ENCODE measurements at regions not wholly inside any gene's neighbourhood (a gene's known extent, or its start where the extent isn't known, plus 50 kb on each side); places are given as distances from the start of the nearest gene placed in this dataset.

GRCh38 chr5:128684961-128685360 lies 146.9 kb upstream of the FBN2 start:
- no peak overlapping the region for H2AFZ ChIP-seq (ENCODE audit: low read depth, low read length)
- H3K4me3 ChIP-seq (ENCODE audit: insufficient read depth, low read depth, low read length): no peak overlapping the region
- Mint-ChIP-seq H3K9me3 (ENCODE audit: unreplicated experiment) (no peaks in the 10 kb centered on the region), H3K36me3 (ENCODE audit: low read depth, unreplicated experiment) (no peaks in the 10 kb centered on the region), H3K27ac (ENCODE audit: unreplicated experiment) (no peak overlapping the region), H3K4me3 (ENCODE audit: unreplicated experiment) (no peak overlapping the region), H3K27me3 (ENCODE audit: low read depth, unreplicated experiment) (no peaks in the 10 kb centered on the region), H3K4me1 (ENCODE audit: low read depth, unreplicated experiment) (peaks cover 9% of the 10 kb centered on the region)
- no peak overlapping the region for H3K9ac ChIP-seq (ENCODE audit: low read length)
- H3K27ac ChIP-seq (ENCODE audit: low read depth, low read length): no peak overlapping the region
- no peaks in the 10 kb centered on the region for H3K79me2 ChIP-seq (ENCODE audit: insufficient read depth, low read length)
- no peaks in the 10 kb centered on the region for H4K20me1 ChIP-seq (ENCODE audit: insufficient read depth, low read length)
- H3K27me3 ChIP-seq (ENCODE audit: insufficient read depth, low read length): no peaks in the 10 kb centered on the region
- FAIRE-seq (no peak), DNase-seq (ENCODE audit: low read depth) (peak; percentile 61)
- no peak overlapping the region for H3K4me2 ChIP-seq (ENCODE audit: low read length)
- TF ChIP-seq EZH2 (IDR thresholded peaks at IDR 0.05; ENCODE audit: insufficient read depth, low read length) (no peak), CTCF (IDR thresholded peaks at IDR 0.05; ENCODE audit: insufficient read depth, low read depth, low read length) (no peak)
- H3K9me3 ChIP-seq (ENCODE audit: insufficient read depth, low read depth, low read length): no peaks in the 10 kb centered on the region
- H3K36me3 ChIP-seq (ENCODE audit: insufficient read depth, low read length): no peaks in the 10 kb centered on the region
- peaks cover 10% of the 10 kb centered on the region for H3K4me1 ChIP-seq (ENCODE audit: insufficient read depth, low read length)

DNA sequence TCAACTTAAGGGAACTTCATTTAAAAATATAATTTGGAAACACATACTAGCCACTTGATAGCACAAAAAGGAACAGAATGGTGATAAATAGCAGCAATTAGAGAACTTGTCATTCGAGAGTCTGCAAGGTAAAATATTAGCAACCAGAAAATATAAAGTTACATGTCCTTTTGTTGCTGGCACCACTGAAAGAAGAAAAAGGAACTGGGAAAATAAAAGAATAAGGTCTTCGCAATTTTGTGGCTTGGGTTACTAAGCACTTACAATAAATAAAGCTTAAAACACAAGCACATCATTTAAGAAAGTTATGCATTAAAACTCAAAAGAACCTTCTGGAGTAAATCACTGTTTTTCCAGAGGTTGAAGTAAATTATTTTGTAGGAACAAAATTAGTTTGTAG lies 149.9 kb upstream of the FBN2 start:
- no peak overlapping the region for H3K4me2 ChIP-seq (ENCODE audit: low read length)
- DNase-seq (ENCODE audit: low read depth) (no peak), FAIRE-seq (no peak)
- TF ChIP-seq EZH2 (IDR thresholded peaks at IDR 0.05; ENCODE audit: insufficient read depth, low read length): no peak
- TF ChIP-seq CTCF (IDR thresholded peaks at IDR 0.05; ENCODE audit: insufficient read depth, low read depth, low read length): no peak
- H3K27ac ChIP-seq (ENCODE audit: low read depth, low read length): no peak overlapping the region
- Mint-ChIP-seq H3K9me3 (ENCODE audit: unreplicated experiment) (no peaks in the 10 kb centered on the region), H3K4me3 (ENCODE audit: unreplicated experiment) (no peak overlapping the region), H3K27me3 (ENCODE audit: low read depth, unreplicated experiment) (no peaks in the 10 kb centered on the region), H3K36me3 (ENCODE audit: low read depth, unreplicated experiment) (no peaks in the 10 kb centered on the region), H3K4me1 (ENCODE audit: low read depth, unreplicated experiment) (no peaks in the 10 kb centered on the region), H3K27ac (ENCODE audit: unreplicated experiment) (no peak overlapping the region)
- H3K4me1 ChIP-seq (ENCODE audit: insufficient read depth, low read length): peaks cover 6% of the 10 kb centered on the region
- H4K20me1 ChIP-seq (ENCODE audit: insufficient read depth, low read length): no peaks in the 10 kb centered on the region
- no peak overlapping the region for H2AFZ ChIP-seq (ENCODE audit: low read depth, low read length)
- no peaks in the 10 kb centered on the region for H3K27me3 ChIP-seq (ENCODE audit: insufficient read depth, low read length)
- no peak overlapping the region for H3K4me3 ChIP-seq (ENCODE audit: insufficient read depth, low read depth, low read length)
- H3K9ac ChIP-seq (ENCODE audit: low read length): no peak overlapping the region
- H3K36me3 ChIP-seq (ENCODE audit: insufficient read depth, low read length): no peaks in the 10 kb centered on the region
- H3K79me2 ChIP-seq (ENCODE audit: insufficient read depth, low read length): no peaks in the 10 kb centered on the region
- H3K9me3 ChIP-seq (ENCODE audit: insufficient read depth, low read depth, low read length): no peaks in the 10 kb centered on the region

DNA sequence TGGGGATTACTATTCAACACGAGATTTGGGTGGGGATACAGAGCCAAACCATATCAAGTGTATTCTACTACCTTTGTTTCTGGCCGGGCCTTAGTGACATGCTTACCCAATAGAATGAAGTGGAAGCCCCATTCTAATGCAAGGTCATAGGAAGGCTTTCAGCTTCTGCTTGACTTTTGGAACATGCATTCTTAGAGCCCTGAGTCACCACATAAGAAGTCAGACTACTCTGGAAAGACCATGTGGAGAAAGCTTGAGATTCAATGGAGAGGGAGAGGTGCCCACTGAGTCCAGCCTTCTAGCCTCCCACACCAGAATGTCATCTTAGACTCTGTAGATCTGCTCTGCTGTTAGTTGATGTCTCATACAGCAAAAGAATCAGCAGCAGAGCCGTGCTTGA lies 155.7 kb upstream of the FBN2 start:
- Histone ChIP-seq H3K4me2 (ENCODE audit: low read length) (no peak overlapping the region), H3K4me1 (ENCODE audit: insufficient read depth, low read length) (no peaks in the 10 kb centered on the region), H4K20me1 (ENCODE audit: insufficient read depth, low read length) (no peaks in the 10 kb centered on the region), H3K4me3 (ENCODE audit: insufficient read depth, low read depth, low read length) (no peak overlapping the region), H2AFZ (ENCODE audit: low read depth, low read length) (no peak overlapping the region), H3K27me3 (ENCODE audit: insufficient read depth, low read length) (no peaks in the 10 kb centered on the region), H3K27ac (ENCODE audit: low read depth, low read length) (no peak overlapping the region), H3K36me3 (ENCODE audit: insufficient read depth, low read length) (no peaks in the 10 kb centered on the region), H3K9me3 (ENCODE audit: insufficient read depth, low read depth, low read length) (no peaks in the 10 kb centered on the region), H3K9ac (ENCODE audit: low read length) (no peak overlapping the region), H3K79me2 (ENCODE audit: insufficient read depth, low read length) (no peaks in the 10 kb centered on the region)
- TF ChIP-seq CTCF (IDR thresholded peaks at IDR 0.05; ENCODE audit: insufficient read depth, low read depth, low read length) (no peak), EZH2 (IDR thresholded peaks at IDR 0.05; ENCODE audit: insufficient read depth, low read length) (no peak)
- FAIRE-seq (no peak), DNase-seq (ENCODE audit: low read depth) (no peak)
- H3K27me3 Mint-ChIP-seq (ENCODE audit: low read depth, unreplicated experiment): no peaks in the 10 kb centered on the region
- H3K4me1 Mint-ChIP-seq (ENCODE audit: low read depth, unreplicated experiment): peaks cover 2% of the 10 kb centered on the region
- no peak overlapping the region for H3K4me3 Mint-ChIP-seq (ENCODE audit: unreplicated experiment)
- H3K9me3 Mint-ChIP-seq (ENCODE audit: unreplicated experiment): no peaks in the 10 kb centered on the region
- H3K27ac Mint-ChIP-seq (ENCODE audit: unreplicated experiment): no peak overlapping the region
- no peaks in the 10 kb centered on the region for H3K36me3 Mint-ChIP-seq (ENCODE audit: low read depth, unreplicated experiment)
